C4-2B (cell line): ENCODE measurements at regions not wholly inside any gene's neighbourhood (a gene's known extent, or its start where the extent isn't known, plus 50 kb on each side); places are given as distances from the start of the nearest gene placed in this dataset.

ENCODE experiments used
- H3K27ac ChIP-seq: fragments of 450-650 bp; 2 replicates; pipeline ENCODE4 v1.5.1; 2017
- CTCF ChIP-seq: fragments of 450-650 bp; conservative IDR thresholded peaks from 2 replicates; pipeline ENCODE4 v1.5.1; 2017; ENCODE audit warnings: mild to moderate bottlenecking
- ZFX ChIP-seq: fragments of 450-650 bp; IDR thresholded peaks from 2 replicates; pipeline ENCODE4 v1.6.1; 2017

DNA sequence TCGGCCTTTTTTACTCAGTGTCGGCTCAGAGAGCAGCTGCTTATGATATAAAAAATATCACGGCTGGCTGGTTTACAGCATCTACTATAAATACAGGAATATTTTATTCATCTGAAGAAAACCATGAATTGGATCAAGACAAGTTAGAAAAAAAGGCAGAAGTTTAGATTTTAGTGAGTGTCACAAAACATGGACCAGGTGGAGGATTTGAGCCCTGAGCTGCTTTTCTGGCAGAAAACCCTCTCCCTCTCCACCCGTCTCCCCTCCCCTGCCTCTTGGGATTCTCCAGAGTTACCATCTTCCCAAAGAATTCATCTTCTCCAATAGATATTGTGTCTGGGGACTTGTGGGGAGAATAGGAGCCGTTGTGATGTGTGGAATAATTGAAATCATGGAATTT lies 142.8 kb upstream of the RAI2 start:
- TF ChIP-seq ZFX (no peak), CTCF (no peak)
- H3K27ac ChIP-seq: no peak overlapping the region

DNA sequence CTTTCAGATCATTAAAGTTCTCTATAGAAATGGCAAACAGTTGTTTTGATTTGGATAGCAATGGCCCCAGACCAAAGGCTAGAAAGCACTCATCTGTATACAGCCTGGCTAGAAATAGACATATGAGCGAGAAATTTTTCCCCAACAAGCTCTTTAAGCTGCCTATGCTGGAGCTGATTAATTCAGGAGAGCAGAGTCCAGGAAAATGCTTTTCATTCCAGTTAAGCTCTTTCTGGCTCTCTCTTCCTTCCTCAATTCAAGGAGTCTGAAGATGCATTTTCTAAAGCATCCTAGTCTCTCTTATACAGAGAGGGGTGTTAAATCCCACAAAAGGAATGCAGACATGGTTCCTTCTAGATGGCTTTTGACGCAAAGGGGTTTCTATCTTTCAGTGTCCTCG lies 141.7 kb upstream of the RAI2 start:
- no peak overlapping the region for H3K27ac ChIP-seq
- TF ChIP-seq ZFX: no peak
- TF ChIP-seq CTCF: no peak

DNA sequence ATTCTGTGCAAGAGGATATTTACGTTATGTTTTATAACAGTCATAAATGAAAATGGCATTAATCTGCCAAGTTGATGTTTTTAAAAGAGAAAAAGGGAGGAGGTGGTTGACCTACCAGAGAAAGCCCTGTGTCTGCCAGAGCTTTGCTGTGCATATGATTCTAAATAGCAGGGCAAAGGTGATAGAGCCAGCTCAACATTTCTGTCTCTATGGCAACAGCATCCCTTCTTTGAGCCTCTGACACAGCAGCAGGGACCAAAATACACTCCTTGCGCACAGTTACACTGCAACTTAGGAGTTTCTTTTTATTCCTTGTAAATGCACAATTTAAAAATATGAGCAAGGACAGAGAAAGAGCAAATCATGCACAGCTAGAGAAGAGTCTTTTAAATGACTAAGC lies 133.3 kb upstream of the RAI2 start:
- H3K27ac ChIP-seq: no peak overlapping the region
- TF ChIP-seq CTCF: no peak
- TF ChIP-seq ZFX: no peak

DNA sequence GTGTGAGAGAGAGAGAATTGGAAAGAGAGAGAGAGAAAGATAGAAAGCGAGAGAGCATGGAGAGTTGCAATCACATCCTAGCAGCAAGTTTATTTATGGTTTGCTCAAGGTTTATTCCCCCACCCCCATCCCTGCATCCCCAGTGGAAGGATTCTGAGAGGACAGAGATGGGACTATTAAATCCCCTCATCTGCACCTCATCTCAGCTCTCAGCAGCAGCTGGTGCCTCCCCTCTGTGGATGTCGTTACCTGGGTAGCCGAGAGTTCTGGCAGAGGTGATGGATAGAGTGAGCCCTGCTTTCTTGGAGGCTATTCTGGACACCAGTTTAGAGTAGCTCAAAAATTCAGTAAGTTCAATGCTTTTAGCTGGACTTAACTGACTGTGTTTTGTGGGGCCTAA lies 132.0 kb upstream of the RAI2 start:
- H3K27ac ChIP-seq: no peak overlapping the region

GRCh38 chrX:17990532-17990931 lies 129.4 kb upstream of the RAI2 start:
- H3K27ac ChIP-seq: no peak overlapping the region
- TF ChIP-seq CTCF (no peak), ZFX (no peak)

More for the DNA sequence above, 132.0 kb upstream of the RAI2 start:
- no peak for TF ChIP-seq CTCF
- TF ChIP-seq ZFX: no peak

DNA sequence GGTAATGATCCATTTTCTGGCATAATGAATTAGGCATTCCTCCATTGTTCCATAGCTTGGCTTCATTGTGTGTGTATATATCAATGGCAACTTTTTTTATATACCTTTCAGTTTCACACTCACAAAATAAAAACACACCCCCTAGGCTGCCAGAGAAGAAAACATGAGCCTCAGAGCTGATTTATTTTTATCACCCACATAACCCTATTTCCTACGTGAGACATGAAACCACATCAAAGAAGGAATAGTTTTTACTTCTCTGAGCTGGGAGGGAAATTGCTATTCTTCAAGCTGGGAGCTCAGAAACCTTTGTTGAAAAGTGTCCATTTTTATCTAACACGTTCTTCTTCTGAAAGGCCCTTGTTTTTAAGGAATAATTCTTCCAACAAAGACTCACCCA lies 126.7 kb upstream of the RAI2 start:
- TF ChIP-seq ZFX: no peak
- TF ChIP-seq CTCF: no peak

DNA sequence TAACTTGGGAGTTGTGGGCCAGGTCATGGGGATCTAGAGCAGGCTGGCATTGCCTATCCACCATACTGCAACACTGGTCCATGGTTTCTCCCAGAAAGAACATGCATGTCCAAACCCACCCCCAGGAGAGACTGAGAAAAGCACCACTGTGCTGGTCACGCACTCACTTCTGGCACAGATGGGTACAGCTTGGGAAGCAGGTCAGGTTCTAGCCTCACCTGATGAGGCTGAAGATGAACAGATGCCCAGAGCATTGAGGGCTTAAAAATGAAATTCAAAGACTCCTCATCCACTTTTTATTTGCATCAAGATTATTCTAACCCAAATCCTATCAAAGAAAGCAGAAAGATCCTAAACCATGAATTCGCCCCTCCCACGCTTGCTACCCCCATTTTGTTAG lies 125.9 kb upstream of the RAI2 start:
- TF ChIP-seq CTCF (no peak), ZFX (no peak)
- no peak overlapping the region for H3K27ac ChIP-seq

More for the DNA sequence above, 126.7 kb upstream of the RAI2 start:
- H3K27ac ChIP-seq: no peak overlapping the region
